HCT116 (cell line): ENCODE measurements at regions not wholly inside any gene's neighbourhood (a gene's known extent, or its start where the extent isn't known, plus 50 kb on each side); places are given as distances from the start of the nearest gene placed in this dataset.

ENCODE experiments used
- ATAC-seq: fragments of 200-7000 bp; cut with Tn5 transposase; 2 replicates; pipeline ENCODE4 v1.9.1; 2020; ENCODE audit warnings: mild to moderate bottlenecking, moderate library complexity
- BruUV-seq: library from RNA; stranded (reverse); fragments of 400-500 nt; replicated peaks from 2 replicates; lab custom pipeline; 2021; lab: Mats Ljungman, UMichigan
- CTCF ChIA-PET: fragments of 300-600 bp; sonication (Branson Sonifier 250); formaldehyde crosslinking; loops from one replicate; lab custom pipeline; 2021; ENCODE audit warnings: antibody characterized with exemption; lab: Charles Lee
- POLR2A ChIA-PET: fragments of 300-600, 350-600 bp; sonication (Branson Sonifier 250); formaldehyde crosslinking; loops from one replicate; lab custom pipeline; 2021; ENCODE audit warnings: antibody characterized with exemption; lab: Charles Lee
- RAD21 ChIA-PET, 2 experiments: fragments of 300-600 bp; sonication (Branson Sonifier 250); formaldehyde crosslinking; loops; one replicate each; lab custom pipeline; 2023; ENCODE audit warnings: low total read pairs in 2 of 2; ENCODE audit not compliant: uncharacterized antibody in 2 of 2, unreplicated experiment in 2 of 2, low non-redundant PET in 1 of 2; lab: Charles Lee
- DNase-seq: peaks from one replicate; pipeline ENCODE4 v3.0.0-alpha.2; 2010; ENCODE audit warnings: low read depth, low spot score
- H2AFZ ChIP-seq: fragments of 200-600 bp; shearing (Covaris generic), sonication (generic); 2 replicates; pipeline ENCODE4 v1.6.1; 2017; ENCODE audit warnings: low read depth, mixed run types, mixed read lengths, antibody characterized with exemption, low read length; ENCODE audit not compliant: poor library complexity, severe bottlenecking
- H3K27ac ChIP-seq: 2 replicates; pipeline ENCODE4 v1.5.1; 2012; ENCODE audit warnings: low read depth, low read length
- H3K27me3 ChIP-seq: fragments of 200-600 bp; sonication (generic); 2 replicates; pipeline ENCODE4 v1.6.1; 2016; ENCODE audit warnings: mixed run types, low read length, mixed read lengths; ENCODE audit not compliant: insufficient read depth
- H3K36me3 ChIP-seq, 2 experiments: fragments of 200-500 bp in 1 of 2; fragments of 200-600 bp in 1 of 2; sonication (Bioruptor generic) in 1 of 2; sonication (generic) in 1 of 2; 2 replicates each; pipeline versions ENCODE4 v1.5.1 to v1.6.1; 2014 to 2016; ENCODE audit warnings: low read length in 2 of 2, inconsistent platforms in 1 of 2, mixed read lengths in 1 of 2, mixed run types in 1 of 2; ENCODE audit not compliant: insufficient read depth in 2 of 2, control insufficient read depth in 1 of 2
- H3K4me1 ChIP-seq, 2 experiments: fragments of 200-600 bp in 1 of 2; sonication (generic) in 1 of 2; 2 replicates each; pipeline versions ENCODE4 v1.5.1 to v1.6.1; 2012 to 2017; ENCODE audit warnings: low read length in 2 of 2, inconsistent platforms in 1 of 2, mild to moderate bottlenecking in 1 of 2, mixed read lengths in 1 of 2, mixed run types in 1 of 2, moderate library complexity in 1 of 2; ENCODE audit not compliant: insufficient read depth in 2 of 2, control insufficient read depth in 1 of 2
- H3K4me2 ChIP-seq: fragments of 200-600 bp; sonication (generic); 2 replicates; pipeline ENCODE4 v1.6.1; 2017; ENCODE audit warnings: mixed run types, low read length, mixed read lengths
- H3K4me3 ChIP-seq, 2 experiments: fragments of 200-600 bp in 1 of 2; sonication (generic) in 1 of 2; replicated peaks in 1 of 2; 2 replicates each; pipeline ENCODE4 v1.5.1; 2011 to 2016; ENCODE audit warnings: low read length in 2 of 2, control low read depth in 1 of 2, low read depth in 1 of 2, mild to moderate bottlenecking in 1 of 2, mixed read lengths in 1 of 2, mixed run types in 1 of 2
- H3K79me2 ChIP-seq: fragments of 200-600 bp; sonication (generic); 2 replicates; pipeline ENCODE4 v1.6.1; 2017; ENCODE audit warnings: mild to moderate bottlenecking, mixed run types, low read length, moderate library complexity, mixed read lengths; ENCODE audit not compliant: insufficient read depth
- H3K9ac ChIP-seq: fragments of 200-600 bp; sonication (generic); 2 replicates; pipeline ENCODE4 v1.6.1; 2016; ENCODE audit warnings: low read length, mixed read lengths
- H3K9me2 ChIP-seq: fragments of 200-600 bp; sonication (generic), shearing (Covaris generic); 2 replicates; pipeline ENCODE4 v1.6.1; 2017; ENCODE audit warnings: mixed run types, mild to moderate bottlenecking, moderate library complexity; ENCODE audit not compliant: insufficient read depth
- H3K9me3 ChIP-seq, 2 experiments: fragments of 200-500 bp in 1 of 2; fragments of 200-600 bp in 1 of 2; sonication (Bioruptor generic) in 1 of 2; sonication (generic) in 1 of 2; 2 replicates each; pipeline ENCODE4 v1.6.1; 2014 to 2017; ENCODE audit warnings: low read length in 2 of 2, mixed read lengths in 2 of 2, inconsistent platforms in 1 of 2, low read depth in 1 of 2, mild to moderate bottlenecking in 1 of 2, mixed run types in 1 of 2, moderate library complexity in 1 of 2; ENCODE audit not compliant: control insufficient read depth in 1 of 2, insufficient read depth in 1 of 2
- H4K20me1 ChIP-seq: fragments of 200-600 bp; sonication (generic), shearing (Covaris generic); 2 replicates; pipeline ENCODE4 v1.6.1; 2017; ENCODE audit warnings: mixed run types, mild to moderate bottlenecking, moderate library complexity; ENCODE audit not compliant: insufficient read depth
- EZH2 ChIP-seq: fragments of 200-600 bp; sonication (generic); IDR thresholded peaks from 2 replicates; pipeline ENCODE4 v1.6.1; 2017; ENCODE audit warnings: antibody characterized with exemption, mixed run types
- POLR2A ChIP-seq: IDR thresholded peaks from 2 replicates; pipeline ENCODE4 v1.7.0; 2011; ENCODE audit warnings: borderline replicate concordance; ENCODE audit not compliant: insufficient read depth, insufficient read length; ENCODE audit errors: extremely low read depth
- POLR2AphosphoS5 ChIP-seq: IDR thresholded peaks from 2 replicates; pipeline ENCODE4 v1.6.1; 2011; ENCODE audit warnings: mild to moderate bottlenecking, low read depth, low read length, moderate library complexity
- SP1 ChIP-seq: IDR thresholded peaks from 2 replicates; pipeline ENCODE4 v1.6.1; 2012; ENCODE audit warnings: low read depth
- ZNF274 ChIP-seq: fragments of 200-500 bp; sonication (Bioruptor generic); IDR thresholded peaks from 2 replicates; pipeline ENCODE4 v1.6.1; 2014; ENCODE audit warnings: mild to moderate bottlenecking, low read depth, low read length, inconsistent platforms
- intact Hi-C: fragments of 100-400 bp; cut with micrococcal nuclease; formaldehyde crosslinking; loops from 2 replicates; pipeline ENCODE4 v1.10.0; 2022
- TF ChIP-seq, protein P1 (sequence below): IDR thresholded peaks from 2 replicates; pipeline ENCODE4 v1.6.1; 2012; ENCODE audit warnings: low read depth
- TF ChIP-seq, protein P2 (sequence below): IDR thresholded peaks from 2 replicates; pipeline ENCODE4 v1.6.1; 2011; ENCODE audit warnings: mild to moderate bottlenecking, low read length, moderate library complexity; ENCODE audit not compliant: insufficient replicate concordance; ENCODE audit errors: extremely low read depth
- TF ChIP-seq, protein P3 (sequence below): IDR thresholded peaks from 2 replicates; pipeline ENCODE4 v1.6.1; 2012

DNA sequence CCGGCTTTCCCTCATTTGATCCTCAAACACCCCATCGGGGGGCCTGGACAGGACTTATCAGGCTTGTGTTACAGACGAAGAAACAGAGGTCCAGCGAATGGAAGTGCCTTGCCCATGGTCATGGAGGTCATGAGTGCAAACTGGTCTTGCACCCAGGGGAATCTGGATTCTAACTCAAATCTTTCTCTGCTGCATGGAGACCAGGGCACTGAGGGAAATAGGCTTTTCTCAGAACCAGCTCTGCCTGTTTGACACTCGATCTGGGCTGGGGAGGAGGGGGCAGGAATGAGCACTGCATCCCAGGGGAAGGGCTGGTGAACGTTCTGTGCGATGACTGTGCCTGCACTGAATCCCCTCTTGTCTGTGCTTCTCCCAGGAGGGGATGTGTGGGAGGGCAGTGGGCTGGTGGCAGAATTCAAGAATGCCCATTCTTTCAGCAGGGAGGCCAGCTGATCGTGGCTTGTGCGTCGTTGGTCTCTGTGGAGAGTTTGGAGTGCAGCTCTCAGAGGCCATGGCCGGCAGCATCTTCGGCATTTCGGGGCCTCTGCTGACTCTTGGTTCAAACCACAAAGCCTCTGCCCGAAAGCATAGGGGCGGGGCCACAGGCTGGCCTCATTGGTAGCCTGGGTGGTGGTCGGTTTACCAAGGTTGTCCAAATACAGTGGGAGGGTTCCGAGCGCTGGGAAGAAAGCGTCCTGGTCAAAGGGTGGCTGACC, 171.6 kb downstream of the DDX1 start:
- H2AFZ ChIP-seq = no peak overlapping the region
- H3K4me2 ChIP-seq = no peak overlapping the region
- ChIA-PET RAD21 (no interaction called here), CTCF (no interaction called here), POLR2A (no interaction called here)
- H3K9me3 ChIP-seq = no peaks in the 10 kb centered on the region
- H4K20me1 ChIP-seq = no peaks in the 10 kb centered on the region
- DNase-seq (no peak), ATAC-seq (no peak)
- H3K9me2 ChIP-seq = no peaks in the 10 kb centered on the region
- no TSS peak for BruUV-seq
- H3K27me3 ChIP-seq = peaks cover 10% of the 10 kb centered on the region; the same call in 1 of the 2 replicates
- H3K36me3 ChIP-seq = no peaks in the 10 kb centered on the region
- no peaks in the 10 kb centered on the region for H3K4me1 ChIP-seq
- intact Hi-C loops = no loop called here
- H3K27ac ChIP-seq = no peak overlapping the region
- H3K9ac ChIP-seq = no peak overlapping the region
- H3K4me3 ChIP-seq = no peak overlapping the region
- H3K79me2 ChIP-seq = no peaks in the 10 kb centered on the region
- TF ChIP-seq, protein P1, sequence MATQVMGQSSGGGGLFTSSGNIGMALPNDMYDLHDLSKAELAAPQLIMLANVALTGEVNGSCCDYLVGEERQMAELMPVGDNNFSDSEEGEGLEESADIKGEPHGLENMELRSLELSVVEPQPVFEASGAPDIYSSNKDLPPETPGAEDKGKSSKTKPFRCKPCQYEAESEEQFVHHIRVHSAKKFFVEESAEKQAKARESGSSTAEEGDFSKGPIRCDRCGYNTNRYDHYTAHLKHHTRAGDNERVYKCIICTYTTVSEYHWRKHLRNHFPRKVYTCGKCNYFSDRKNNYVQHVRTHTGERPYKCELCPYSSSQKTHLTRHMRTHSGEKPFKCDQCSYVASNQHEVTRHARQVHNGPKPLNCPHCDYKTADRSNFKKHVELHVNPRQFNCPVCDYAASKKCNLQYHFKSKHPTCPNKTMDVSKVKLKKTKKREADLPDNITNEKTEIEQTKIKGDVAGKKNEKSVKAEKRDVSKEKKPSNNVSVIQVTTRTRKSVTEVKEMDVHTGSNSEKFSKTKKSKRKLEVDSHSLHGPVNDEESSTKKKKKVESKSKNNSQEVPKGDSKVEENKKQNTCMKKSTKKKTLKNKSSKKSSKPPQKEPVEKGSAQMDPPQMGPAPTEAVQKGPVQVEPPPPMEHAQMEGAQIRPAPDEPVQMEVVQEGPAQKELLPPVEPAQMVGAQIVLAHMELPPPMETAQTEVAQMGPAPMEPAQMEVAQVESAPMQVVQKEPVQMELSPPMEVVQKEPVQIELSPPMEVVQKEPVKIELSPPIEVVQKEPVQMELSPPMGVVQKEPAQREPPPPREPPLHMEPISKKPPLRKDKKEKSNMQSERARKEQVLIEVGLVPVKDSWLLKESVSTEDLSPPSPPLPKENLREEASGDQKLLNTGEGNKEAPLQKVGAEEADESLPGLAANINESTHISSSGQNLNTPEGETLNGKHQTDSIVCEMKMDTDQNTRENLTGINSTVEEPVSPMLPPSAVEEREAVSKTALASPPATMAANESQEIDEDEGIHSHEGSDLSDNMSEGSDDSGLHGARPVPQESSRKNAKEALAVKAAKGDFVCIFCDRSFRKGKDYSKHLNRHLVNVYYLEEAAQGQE = no peak
- TF ChIP-seq, protein P2, sequence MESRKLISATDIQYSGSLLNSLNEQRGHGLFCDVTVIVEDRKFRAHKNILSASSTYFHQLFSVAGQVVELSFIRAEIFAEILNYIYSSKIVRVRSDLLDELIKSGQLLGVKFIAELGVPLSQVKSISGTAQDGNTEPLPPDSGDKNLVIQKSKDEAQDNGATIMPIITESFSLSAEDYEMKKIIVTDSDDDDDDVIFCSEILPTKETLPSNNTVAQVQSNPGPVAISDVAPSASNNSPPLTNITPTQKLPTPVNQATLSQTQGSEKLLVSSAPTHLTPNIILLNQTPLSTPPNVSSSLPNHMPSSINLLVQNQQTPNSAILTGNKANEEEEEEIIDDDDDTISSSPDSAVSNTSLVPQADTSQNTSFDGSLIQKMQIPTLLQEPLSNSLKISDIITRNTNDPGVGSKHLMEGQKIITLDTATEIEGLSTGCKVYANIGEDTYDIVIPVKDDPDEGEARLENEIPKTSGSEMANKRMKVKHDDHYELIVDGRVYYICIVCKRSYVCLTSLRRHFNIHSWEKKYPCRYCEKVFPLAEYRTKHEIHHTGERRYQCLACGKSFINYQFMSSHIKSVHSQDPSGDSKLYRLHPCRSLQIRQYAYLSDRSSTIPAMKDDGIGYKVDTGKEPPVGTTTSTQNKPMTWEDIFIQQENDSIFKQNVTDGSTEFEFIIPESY = no peak
- TF ChIP-seq ZNF274 (no peak), SP1 (no peak), POLR2A (no peak), POLR2AphosphoS5 (no peak), EZH2 (no peak)
- TF ChIP-seq, protein P3, sequence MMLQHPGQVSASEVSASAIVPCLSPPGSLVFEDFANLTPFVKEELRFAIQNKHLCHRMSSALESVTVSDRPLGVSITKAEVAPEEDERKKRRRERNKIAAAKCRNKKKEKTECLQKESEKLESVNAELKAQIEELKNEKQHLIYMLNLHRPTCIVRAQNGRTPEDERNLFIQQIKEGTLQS = no peak
